H9 (cell line): ENCODE measurements at regions not wholly inside any gene's neighbourhood (a gene's known extent, or its start where the extent isn't known, plus 50 kb on each side); places are given as distances from the start of the nearest gene placed in this dataset.

Experiments
- DNase-seq: peaks from one replicate; pipeline ENCODE4 v3.0.0-alpha.2; 2017
- H2AFZ ChIP-seq: one replicate; pipeline ENCODE4 v1.6.1; 2013; ENCODE audit warnings: mild to moderate bottlenecking, low read length, control low read depth, moderate library complexity
- H2AK5ac ChIP-seq: 2 replicates; pipeline ENCODE4 v1.6.1; 2013; ENCODE audit warnings: low read length, control low read depth, mixed read lengths; ENCODE audit not compliant: insufficient read length
- H2BK120ac ChIP-seq: one replicate; pipeline ENCODE4 v1.6.1; 2013; ENCODE audit warnings: low read depth, mild to moderate bottlenecking, low read length, control low read depth, inconsistent platforms; ENCODE audit not compliant: poor library complexity, severe bottlenecking
- H2BK12ac ChIP-seq: 2 replicates; pipeline ENCODE4 v1.6.1; 2013; ENCODE audit warnings: low read length, control low read depth, mixed read lengths, low read depth; ENCODE audit not compliant: insufficient read length
- H2BK15ac ChIP-seq: 2 replicates; pipeline ENCODE4 v1.6.1; 2013; ENCODE audit warnings: low read depth, low read length, control low read depth
- H2BK20ac ChIP-seq: one replicate; pipeline ENCODE4 v1.6.1; 2013; ENCODE audit warnings: low read depth, mild to moderate bottlenecking, low read length, control low read depth, inconsistent platforms; ENCODE audit not compliant: poor library complexity, severe bottlenecking
- H2BK5ac ChIP-seq: 2 replicates; pipeline ENCODE4 v1.6.1; 2013; ENCODE audit warnings: low read length, control low read depth, mixed read lengths; ENCODE audit not compliant: insufficient read length
- H3K14ac ChIP-seq: 2 replicates; pipeline ENCODE4 v1.6.1; 2013; ENCODE audit warnings: low read length, control low read depth; ENCODE audit not compliant: insufficient read depth
- H3K18ac ChIP-seq: 2 replicates; pipeline ENCODE4 v1.6.1; 2013; ENCODE audit warnings: low read depth, mild to moderate bottlenecking, mixed read lengths, low read length, control low read depth; ENCODE audit not compliant: insufficient read length
- H3K23ac ChIP-seq: 2 replicates; pipeline ENCODE4 v1.6.1; 2013; ENCODE audit warnings: low read length, control low read depth, mixed read lengths, low read depth; ENCODE audit not compliant: insufficient read length
- H3K23me2 ChIP-seq: 2 replicates; pipeline ENCODE4 v1.6.1; 2013; ENCODE audit warnings: low read depth, mild to moderate bottlenecking, mixed read lengths, low read length, control low read depth; ENCODE audit not compliant: insufficient read length, poor library complexity, severe bottlenecking
- H3K27ac ChIP-seq: 2 replicates; pipeline ENCODE4 v1.5.1; 2013; ENCODE audit warnings: low read length, control low read depth, mixed read lengths, low read depth; ENCODE audit not compliant: insufficient read length
- H3K27me3 ChIP-seq: 2 replicates; pipeline ENCODE4 v1.6.1; 2013; ENCODE audit warnings: low read length, control low read depth, inconsistent platforms; ENCODE audit not compliant: insufficient read depth
- H3K4ac ChIP-seq: 2 replicates; pipeline ENCODE4 v1.6.1; 2013; ENCODE audit warnings: low read depth, mild to moderate bottlenecking, control low read depth, inconsistent platforms, low read length, moderate library complexity
- H3K4me1 ChIP-seq: 2 replicates; pipeline ENCODE4 v1.6.1; 2013; ENCODE audit warnings: low read length, control low read depth, inconsistent platforms; ENCODE audit not compliant: insufficient read depth
- H3K4me2 ChIP-seq: 2 replicates; pipeline ENCODE4 v1.6.1; 2013; ENCODE audit warnings: low read length, control low read depth, mixed read lengths; ENCODE audit not compliant: insufficient read length, insufficient read depth
- H3K56ac ChIP-seq: 2 replicates; pipeline ENCODE4 v1.6.1; 2013; ENCODE audit warnings: low read depth, mild to moderate bottlenecking, mixed read lengths, low read length, control low read depth; ENCODE audit not compliant: insufficient read length
- H3K79me1 ChIP-seq: 2 replicates; pipeline ENCODE4 v1.6.1; 2013; ENCODE audit warnings: low read depth, mild to moderate bottlenecking, moderate library complexity, low read length, control low read depth, inconsistent platforms; ENCODE audit not compliant: insufficient read depth, poor library complexity, severe bottlenecking
- H3K79me2 ChIP-seq: 2 replicates; pipeline ENCODE4 v1.6.1; 2013; ENCODE audit warnings: low read length, control low read depth, inconsistent platforms; ENCODE audit not compliant: insufficient read depth
- H3K9ac ChIP-seq: 2 replicates; pipeline ENCODE4 v1.6.1; 2013; ENCODE audit warnings: low read length, control low read depth, mixed read lengths; ENCODE audit not compliant: insufficient read length; ENCODE audit errors: extremely low read depth
- H3K9me3 ChIP-seq: one replicate; pipeline ENCODE4 v1.6.1; 2013; ENCODE audit warnings: low read depth, low read length, inconsistent platforms; ENCODE audit not compliant: control insufficient read depth
- H3T11ph ChIP-seq: one replicate; pipeline ENCODE4 v1.6.1; 2013; ENCODE audit warnings: mild to moderate bottlenecking, low read length, control low read depth, inconsistent platforms
- H4K20me1 ChIP-seq: one replicate; pipeline ENCODE4 v1.6.1; 2013; ENCODE audit not compliant: control insufficient read depth, insufficient read length, insufficient read depth
- H4K5ac ChIP-seq: 2 replicates; pipeline ENCODE4 v1.6.1; 2013; ENCODE audit warnings: low read depth, mild to moderate bottlenecking, mixed read lengths, low read length, control low read depth; ENCODE audit not compliant: insufficient read length
- H4K8ac ChIP-seq: replicated peaks from 2 replicates; pipeline ENCODE4 v1.6.1; 2013; ENCODE audit warnings: low read length, control low read depth, mixed read lengths, low read depth; ENCODE audit not compliant: insufficient read length
- H4K91ac ChIP-seq: 2 replicates; pipeline ENCODE4 v1.6.1; 2013; ENCODE audit warnings: low read depth, mild to moderate bottlenecking, moderate library complexity, mixed read lengths, low read length, control low read depth; ENCODE audit not compliant: insufficient read length
- H3K27ac Mint-ChIP-seq, 3 experiments: 2 replicates in 2 of 3; 3 replicates in 1 of 3; pipeline ENCODE4 v1.8.0; 2020 to 2021; ENCODE audit warnings: mixed read lengths in 3 of 3, mild to moderate bottlenecking in 1 of 3, moderate library complexity in 1 of 3
- H3K27me3 Mint-ChIP-seq: 2 replicates; pipeline ENCODE4 v1.8.0; 2021; ENCODE audit warnings: low read depth, mild to moderate bottlenecking, moderate library complexity, mixed read lengths
- H3K36me3 Mint-ChIP-seq, 3 experiments: 2 replicates in 2 of 3; 3 replicates in 1 of 3; pipeline ENCODE4 v1.8.0; 2020 to 2021; ENCODE audit warnings: low read depth in 3 of 3, mixed read lengths in 3 of 3; ENCODE audit not compliant: insufficient read depth in 1 of 3
- H3K4me1 Mint-ChIP-seq, 2 experiments: 2 replicates each; pipeline ENCODE4 v1.8.0; 2020; ENCODE audit warnings: mixed read lengths in 2 of 2
- H3K4me3 Mint-ChIP-seq, 2 experiments: 2 replicates in 1 of 2; 3 replicates in 1 of 2; pipeline ENCODE4 v1.8.0; 2020 to 2021; ENCODE audit warnings: mild to moderate bottlenecking in 2 of 2, mixed read lengths in 2 of 2, moderate library complexity in 1 of 2
- H3K9me3 Mint-ChIP-seq, 2 experiments: 2 replicates in 1 of 2; 3 replicates in 1 of 2; pipeline ENCODE4 v1.8.0; 2020; ENCODE audit warnings: mild to moderate bottlenecking in 2 of 2, mixed read lengths in 2 of 2, moderate library complexity in 1 of 2
- CTCF ChIP-seq: fragments of 200-600 bp; sonication (generic); conservative IDR thresholded peaks from 3 replicates; pipeline ENCODE4 v1.8.0; 2021; ENCODE audit warnings: antibody characterized with exemption, mild to moderate bottlenecking
- WGBS: extraction: QIAGEN DNeasy Blood & Tissue Kit; methylation state at CpG from one replicate; pipeline ENCODE4 v1.1.7; 2013; ENCODE audit warnings: missing lambda C conversion rate, low lambda C conversion rate, mixed read lengths; ENCODE audit not compliant: insufficient read length; ENCODE audit errors: extremely low coverage; 5-methylcytosine and 5-hydroxymethylcytosine counted together

GRCh38 chrX:16518131-16518530, 131.8 kb upstream of the S100G start:
- no peak overlapping the region for H3K18ac ChIP-seq
- no peak overlapping the region for H3K27ac ChIP-seq
- no peaks in the 10 kb centered on the region for H3K27me3 Mint-ChIP-seq
- no peaks in the 10 kb centered on the region for H3K79me1 ChIP-seq
- no CpG with 5 or more reads among the region's 3 CpGs for WGBS
- no peak overlapping the region; a peak in 1 of 7 replicates for H3K27ac Mint-ChIP-seq
- no peak overlapping the region for H4K8ac ChIP-seq
- H2AFZ ChIP-seq = no peak overlapping the region
- peaks cover 18 to 27% (median 23%) of the 10 kb centered on the region in 3 experiments for H3K36me3 Mint-ChIP-seq
- H3K79me2 ChIP-seq = no peaks in the 10 kb centered on the region
- H3K4me2 ChIP-seq = no peak overlapping the region
- H3K4ac ChIP-seq = no peak overlapping the region
- H2AK5ac ChIP-seq = no peak overlapping the region
- H3K23ac ChIP-seq = no peak overlapping the region
- no peak for TF ChIP-seq CTCF
- no peak overlapping the region for H4K91ac ChIP-seq
- no peak overlapping the region for H2BK20ac ChIP-seq
- peaks cover 6% of the 10 kb centered on the region in 2 experiments for H3K9me3 Mint-ChIP-seq
- H3K9me3 ChIP-seq = no peaks in the 10 kb centered on the region
- peaks cover 15 to 17% of the 10 kb centered on the region in 2 experiments for H3K4me1 Mint-ChIP-seq
- no peak for DNase-seq
- H2BK12ac ChIP-seq = no peak overlapping the region
- no peaks in the 10 kb centered on the region for H3K4me1 ChIP-seq
- H3T11ph ChIP-seq = no peak overlapping the region
- H3K4me3 Mint-ChIP-seq = no peak overlapping the region
- H2BK120ac ChIP-seq = no peak overlapping the region
- H3K9ac ChIP-seq = no peak overlapping the region
- H3K56ac ChIP-seq = no peak overlapping the region
- H4K20me1 ChIP-seq = no peaks in the 10 kb centered on the region
- H3K23me2 ChIP-seq = no peaks in the 10 kb centered on the region
- H2BK5ac ChIP-seq = no peak overlapping the region
- no peak overlapping the region for H3K14ac ChIP-seq
- no peaks in the 10 kb centered on the region for H3K27me3 ChIP-seq
- H2BK15ac ChIP-seq = no peak overlapping the region
- no peak overlapping the region for H4K5ac ChIP-seq
